Stimulated activated CD8-positive, alpha-beta memory T cell treated with anti-CD3 and anti-CD28 coated beads, Interleukin-4, amount 100 ng/mL, for 1 hour (primary cell): ENCODE measurements at regions not wholly inside any gene's neighbourhood (a gene's known extent, or its start where the extent isn't known, plus 50 kb on each side); places are given as distances from the start of the nearest gene placed in this dataset.

ENCODE experiments used
- DNase-seq, 2 donors: peaks; one replicate each; pipeline ENCODE4 v3.0.0-alpha.2; 2020; ENCODE audit warnings: low read depth in 2 of 2, low spot score in 1 of 2

DNA sequence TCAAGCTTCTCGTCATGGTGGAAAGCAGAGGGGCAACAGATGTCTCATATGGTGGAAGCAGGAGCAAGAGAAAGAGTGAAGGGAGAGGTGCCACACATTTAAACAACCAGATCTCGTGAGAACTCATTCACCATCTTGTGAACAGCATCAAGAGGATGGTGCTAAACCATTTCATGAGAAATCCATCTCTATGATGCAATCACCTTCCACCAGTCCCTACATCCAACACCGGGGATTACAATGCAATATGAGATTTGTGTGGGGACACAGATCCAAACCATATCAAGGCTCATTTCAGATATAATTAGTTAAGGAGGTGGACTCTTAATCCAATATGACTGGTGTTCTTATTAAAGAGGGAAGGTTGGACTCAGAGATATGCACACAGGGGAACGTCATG is 272.8 kb downstream of the KCNS3 start:
- no peak for DNase-seq

GRCh38 chr2:18149660-18150246 is 271.3 kb downstream of the KCNS3 start:
- DNase-seq = no peak

GRCh38 chr2:18136881-18137475 is 258.5 kb downstream of the KCNS3 start:
- no peak for DNase-seq

GRCh38 chr2:18133310-18133709 is 254.8 kb downstream of the KCNS3 start:
- DNase-seq = no peak

- DNase-seq = no peak
Measured at GRCh38 chr2:18132697-18133096, 254.2 kb downstream of the KCNS3 start.

- no peak for DNase-seq
Measured at GRCh38 chr2:18131761-18132160, 253.3 kb downstream of the KCNS3 start.

- DNase-seq = no peak
Measured at GRCh38 chr2:18129348-18129747, 250.9 kb downstream of the KCNS3 start.

- DNase-seq = no peak
Measured at GRCh38 chr2:18125303-18125702, 246.8 kb downstream of the KCNS3 start.

- no peak for DNase-seq
Measured at GRCh38 chr2:18124116-18124835, 245.8 kb downstream of the KCNS3 start.

GRCh38 chr2:18123577-18123976 is 245.1 kb downstream of the KCNS3 start:
- DNase-seq = no peak

- DNase-seq = no peak
Measured at GRCh38 chr2:18123211-18123570, 244.7 kb downstream of the KCNS3 start.

DNA sequence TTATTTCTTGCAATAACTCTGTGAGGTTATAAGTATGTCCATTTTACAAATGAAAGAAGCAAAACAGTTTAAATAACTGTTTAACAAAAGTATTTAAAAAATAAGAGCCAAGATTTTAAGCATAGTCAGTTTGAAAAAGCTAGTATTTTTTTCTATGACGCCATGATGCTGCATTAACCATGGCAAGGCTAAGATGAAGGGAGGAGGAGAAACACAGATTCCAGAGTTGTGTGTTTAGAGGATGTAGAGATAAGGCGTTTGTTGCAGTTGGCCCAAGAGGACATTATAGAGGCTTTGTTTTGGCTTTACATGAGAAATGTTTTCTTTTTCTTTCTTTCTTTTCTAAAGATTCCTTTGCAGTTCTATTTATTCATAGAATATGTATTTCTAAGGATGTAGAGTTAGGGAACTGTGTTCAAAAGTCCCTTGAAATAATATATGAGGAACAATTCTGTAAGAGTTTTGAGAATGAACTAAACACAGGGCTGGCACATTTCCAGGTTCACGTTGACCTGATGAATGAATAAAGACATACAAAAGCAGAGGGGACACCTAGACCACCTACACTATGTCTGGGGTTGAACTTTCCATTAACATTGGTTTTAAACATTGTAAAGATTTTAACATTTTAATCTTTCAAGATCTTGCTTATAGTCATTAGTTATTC is 244.2 kb downstream of the KCNS3 start:
- DNase-seq = no peak

- no peak for DNase-seq
Measured at GRCh38 chr2:18119883-18120282, 241.4 kb downstream of the KCNS3 start.

- DNase-seq = no peak
Measured at GRCh38 chr2:18118703-18119102, 240.2 kb downstream of the KCNS3 start.

- DNase-seq = no peak
Measured at GRCh38 chr2:18117592-18117991, 239.1 kb downstream of the KCNS3 start.

- DNase-seq = no peak
Measured at GRCh38 chr2:18110222-18110621, 231.8 kb downstream of the KCNS3 start.

- no peak for DNase-seq
Measured at GRCh38 chr2:18106841-18107240, 228.4 kb downstream of the KCNS3 start.

- no peak for DNase-seq
Measured at GRCh38 chr2:18105929-18106328, 227.5 kb downstream of the KCNS3 start.

DNA sequence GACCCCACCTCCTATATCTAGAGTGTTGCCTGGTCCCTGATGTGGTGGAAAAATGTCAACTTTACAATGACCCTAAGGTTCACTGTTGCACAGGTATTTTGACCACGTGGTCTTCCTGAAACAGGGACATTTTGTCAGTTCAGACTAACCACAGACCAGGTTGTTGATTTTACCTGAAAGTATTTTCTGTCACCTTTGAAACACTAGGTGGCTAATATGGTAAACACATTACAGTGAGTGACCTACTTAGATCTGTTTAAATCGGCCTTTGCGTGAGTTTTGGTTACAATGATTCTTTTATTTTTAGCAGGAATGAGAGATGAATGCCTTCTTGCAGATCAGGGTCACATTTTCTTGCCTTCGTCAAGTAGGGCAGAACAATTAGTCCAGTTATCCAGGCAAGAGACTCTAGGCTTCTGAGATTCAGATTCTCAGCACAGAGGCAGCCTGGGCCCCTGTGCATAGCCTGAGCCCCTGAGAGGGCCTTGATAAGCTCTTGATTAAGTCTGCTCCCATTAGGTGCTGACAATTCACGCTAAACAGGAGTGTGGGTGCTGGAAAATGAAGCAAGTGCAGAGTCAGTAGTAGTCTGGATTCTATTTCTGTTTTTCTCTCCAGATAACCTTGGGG is 226.2 kb downstream of the KCNS3 start:
- DNase-seq = no peak

GRCh38 chr2:18096836-18097405 is 218.5 kb downstream of the KCNS3 start:
- DNase-seq = no peak

DNA sequence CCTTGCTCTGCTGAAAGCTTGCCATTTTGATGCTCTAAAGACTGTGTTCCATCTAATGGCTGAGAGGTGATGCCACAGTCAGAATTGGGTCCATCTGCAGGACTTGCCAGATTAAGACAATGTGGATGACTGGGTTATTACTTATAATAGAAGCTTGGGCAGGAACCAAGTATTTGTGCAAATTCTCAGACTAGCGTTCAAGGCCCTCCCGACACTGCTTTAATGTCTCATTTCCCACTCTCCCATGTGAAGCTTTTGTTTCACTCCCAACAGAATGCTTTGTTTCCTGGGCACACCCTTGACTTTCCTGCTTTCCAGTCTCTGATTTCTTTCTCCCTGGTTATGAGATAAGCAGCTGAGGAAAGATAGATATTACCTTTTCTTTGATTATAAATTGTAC is 215.8 kb downstream of the KCNS3 start:
- no peak for DNase-seq
